Stromal cell of bone marrow (primary cell): ENCODE measurements at regions not wholly inside any gene's neighbourhood (a gene's known extent, or its start where the extent isn't known, plus 50 kb on each side); places are given as distances from the start of the nearest gene placed in this dataset.

Experiments
- DNase-seq: peaks from one replicate; pipeline ENCODE4 v3.0.0-alpha.2; 2012; ENCODE audit warnings: low read depth

- DNase-seq, result no peak
Observed at GRCh38 chr14:84202486-84202885, 1327.5 kb upstream of the FLRT2 start.

GRCh38 chr14:84203896-84204295 lies 1326.0 kb upstream of the FLRT2 start:
- no peak for DNase-seq

GRCh38 chr14:84208451-84208850 lies 1321.5 kb upstream of the FLRT2 start:
- DNase-seq, result no peak

- no peak for DNase-seq
Observed at GRCh38 chr14:84209031-84209430, 1320.9 kb upstream of the FLRT2 start.

- no peak for DNase-seq
Observed at GRCh38 chr14:84217066-84217465, 1312.9 kb upstream of the FLRT2 start.

- DNase-seq, result no peak
Observed at GRCh38 chr14:84225268-84225667, 1304.7 kb upstream of the FLRT2 start.

- peak; percentile 5 for DNase-seq
Observed at GRCh38 chr14:84228702-84229101, 1301.2 kb upstream of the FLRT2 start.

- no peak for DNase-seq
Observed at GRCh38 chr14:84234281-84234680, 1295.7 kb upstream of the FLRT2 start.

- DNase-seq, result no peak
Observed at GRCh38 chr14:84236290-84236689, 1293.7 kb upstream of the FLRT2 start.

- no peak for DNase-seq
Observed at GRCh38 chr14:84237881-84238280, 1292.1 kb upstream of the FLRT2 start.

GRCh38 chr14:84247693-84248092 lies 1282.3 kb upstream of the FLRT2 start:
- DNase-seq, result no peak

GRCh38 chr14:84250893-84251292 lies 1279.1 kb upstream of the FLRT2 start:
- DNase-seq, result no peak

GRCh38 chr14:84251411-84252115 lies 1278.4 kb upstream of the FLRT2 start:
- DNase-seq, result no peak

GRCh38 chr14:84252706-84253105 lies 1277.2 kb upstream of the FLRT2 start:
- DNase-seq, result no peak

- no peak for DNase-seq
Observed at GRCh38 chr14:84253326-84253725, 1276.6 kb upstream of the FLRT2 start.

- DNase-seq, result no peak
Observed at GRCh38 chr14:84254290-84254689, 1275.7 kb upstream of the FLRT2 start.

GRCh38 chr14:84262932-84263331 lies 1267.0 kb upstream of the FLRT2 start:
- DNase-seq, result no peak

- DNase-seq, result no peak
Observed at GRCh38 chr14:84272290-84272721, 1257.6 kb upstream of the FLRT2 start.

- no peak for DNase-seq
Observed at GRCh38 chr14:84273181-84273580, 1256.8 kb upstream of the FLRT2 start.

- no peak for DNase-seq
Observed at GRCh38 chr14:84282618-84283017, 1247.3 kb upstream of the FLRT2 start.

GRCh38 chr14:84288781-84289180 lies 1241.2 kb upstream of the FLRT2 start:
- no peak for DNase-seq

- DNase-seq, result no peak
Observed at GRCh38 chr14:84298663-84299195, 1231.2 kb upstream of the FLRT2 start.

GRCh38 chr14:84303140-84303539 lies 1226.8 kb upstream of the FLRT2 start:
- no peak for DNase-seq

GRCh38 chr14:84312551-84312950 lies 1217.4 kb upstream of the FLRT2 start:
- no peak for DNase-seq
